Skeletal muscle satellite cell (primary cell): ENCODE measurements at regions not wholly inside any gene's neighbourhood (a gene's known extent, or its start where the extent isn't known, plus 50 kb on each side); places are given as distances from the start of the nearest gene placed in this dataset.

Experiments
- H3K27me3 ChIP-seq: 2 replicates; pipeline ENCODE4 v1.7.0; 2013; ENCODE audit warnings: low read length; ENCODE audit not compliant: control insufficient read depth, insufficient read depth
- H3K36me3 ChIP-seq: 2 replicates; pipeline ENCODE4 v1.7.0; 2013; ENCODE audit warnings: mild to moderate bottlenecking, control low read depth, low read length; ENCODE audit not compliant: insufficient read depth
- H3K4me1 ChIP-seq: 2 replicates; pipeline ENCODE4 v1.7.0; 2013; ENCODE audit warnings: low read length; ENCODE audit not compliant: control insufficient read depth, insufficient read depth
- H3K4me2 ChIP-seq: 2 replicates; pipeline ENCODE4 v1.7.0; 2013; ENCODE audit warnings: mild to moderate bottlenecking, low read length
- H3K4me3 ChIP-seq: 2 replicates; pipeline ENCODE4 v1.7.0; 2013; ENCODE audit warnings: low read length
- H3K9ac ChIP-seq: 2 replicates; pipeline ENCODE4 v1.7.0; 2013; ENCODE audit warnings: mild to moderate bottlenecking, low read depth, low read length, moderate library complexity
- H3K9me3 ChIP-seq: replicated peaks from 2 replicates; pipeline ENCODE4 v1.7.0; 2013; ENCODE audit warnings: mild to moderate bottlenecking, control low read depth, low read length

- Histone ChIP-seq H3K4me1 (no peaks in the 10 kb centered on the region), H3K9me3 (no peaks in the 10 kb centered on the region), H3K27me3 (no peaks in the 10 kb centered on the region), H3K36me3 (peaks cover 31% of the 10 kb centered on the region), H3K4me3 (no peak overlapping the region), H3K9ac (no peak overlapping the region), H3K4me2 (no peak overlapping the region)
Observed at GRCh38 chr19:5220361-5220760, 120.3 kb downstream of the PTPRS start.

DNA sequence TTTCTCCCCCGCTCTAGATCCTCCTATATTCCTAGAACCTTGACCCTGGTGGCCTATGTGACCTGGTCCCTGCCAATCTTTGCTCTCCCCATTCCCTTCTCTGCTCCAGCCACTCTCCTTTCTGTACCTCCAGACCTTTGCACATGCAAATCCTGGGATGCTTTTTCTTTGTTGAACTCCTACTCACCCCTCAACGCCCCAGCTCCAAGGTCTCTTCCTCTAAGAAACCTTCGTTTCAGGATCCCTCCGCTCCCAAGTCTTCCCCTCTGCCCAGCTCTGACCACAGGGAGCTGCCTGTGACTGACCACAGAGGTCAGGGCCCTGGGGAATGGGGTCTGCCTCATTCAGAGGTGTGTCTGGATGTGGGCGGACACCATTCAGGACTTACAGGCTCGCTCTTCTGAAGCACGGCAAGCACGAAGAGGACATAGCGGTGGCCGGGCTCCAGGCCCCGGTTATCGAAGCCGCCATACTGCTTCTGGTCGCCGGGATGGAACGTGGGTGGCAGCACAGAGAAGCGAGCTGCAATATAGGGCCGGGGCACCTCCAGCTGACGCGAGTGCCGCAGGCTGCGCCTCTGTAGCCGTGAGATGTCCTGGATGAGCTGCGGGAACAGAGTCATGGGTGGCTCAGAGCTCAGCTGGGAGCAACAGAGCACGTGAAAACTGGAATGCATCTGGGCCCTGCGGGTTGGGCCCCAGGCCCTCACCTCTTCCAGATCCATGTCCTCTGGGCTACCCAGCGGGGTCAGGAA, 120.9 kb downstream of the PTPRS start:
- no peaks in the 10 kb centered on the region for H3K9me3 ChIP-seq

DNA sequence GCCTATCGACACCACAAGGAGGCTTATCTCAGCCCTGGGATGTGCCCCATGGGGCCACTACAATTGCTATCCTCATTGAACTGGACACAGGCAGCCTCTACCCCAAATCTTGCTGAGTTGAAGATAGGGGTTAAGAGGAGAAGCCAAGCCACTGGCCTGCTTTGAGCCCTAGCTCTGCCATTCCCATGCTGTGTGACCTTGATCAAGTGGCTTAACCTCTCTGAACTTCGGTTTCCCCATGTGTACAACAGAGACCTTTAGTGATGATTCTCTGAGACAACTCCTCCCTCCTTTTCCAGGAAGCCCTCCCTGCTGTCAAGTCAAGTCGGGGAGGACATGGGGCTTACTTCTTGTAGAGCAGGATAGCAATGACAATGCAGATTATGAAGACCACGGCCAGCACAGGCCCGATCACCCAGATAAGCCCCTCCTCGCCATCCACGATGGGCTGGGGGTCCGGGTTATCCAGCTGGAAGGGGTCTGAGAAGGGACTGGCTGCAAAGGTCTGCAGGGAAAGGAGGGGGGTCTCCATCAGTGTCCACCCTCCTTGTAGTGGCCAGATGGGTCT, 121.6 kb downstream of the PTPRS start:
- no peaks in the 10 kb centered on the region for H3K4me1 ChIP-seq
- H3K36me3 ChIP-seq, result peaks cover 42% of the 10 kb centered on the region
- H3K4me3 ChIP-seq, result no peak overlapping the region

More for the DNA sequence above, 120.9 kb downstream of the PTPRS start:
- no peak overlapping the region for H3K4me2 ChIP-seq
- no peaks in the 10 kb centered on the region for H3K4me1 ChIP-seq
- no peaks in the 10 kb centered on the region for H3K27me3 ChIP-seq
- no peak overlapping the region for H3K4me3 ChIP-seq
- no peak overlapping the region for H3K9ac ChIP-seq
- peaks cover 36% of the 10 kb centered on the region for H3K36me3 ChIP-seq

GRCh38 chr19:5218255-5218855, 122.3 kb downstream of the PTPRS start:
- Histone ChIP-seq H3K27me3 (no peaks in the 10 kb centered on the region), H3K4me3 (no peak overlapping the region), H3K4me1 (no peaks in the 10 kb centered on the region), H3K9ac (no peak overlapping the region), H3K4me2 (no peak overlapping the region), H3K36me3 (peaks cover 49% of the 10 kb centered on the region), H3K9me3 (no peaks in the 10 kb centered on the region)

More for the DNA sequence above, 121.6 kb downstream of the PTPRS start:
- Histone ChIP-seq H3K9ac (no peak overlapping the region), H3K9me3 (no peaks in the 10 kb centered on the region), H3K27me3 (no peaks in the 10 kb centered on the region), H3K4me2 (no peak overlapping the region)

GRCh38 chr19:5217171-5217570, 123.4 kb downstream of the PTPRS start:
- Histone ChIP-seq H3K9ac (no peak overlapping the region), H3K4me1 (no peaks in the 10 kb centered on the region), H3K27me3 (no peaks in the 10 kb centered on the region), H3K4me2 (no peak overlapping the region), H3K4me3 (no peak overlapping the region), H3K36me3 (peaks cover 52% of the 10 kb centered on the region), H3K9me3 (no peaks in the 10 kb centered on the region)

GRCh38 chr19:5216141-5216847, 124.3 kb downstream of the PTPRS start:
- Histone ChIP-seq H3K9me3 (no peaks in the 10 kb centered on the region), H3K9ac (no peak overlapping the region), H3K4me1 (no peaks in the 10 kb centered on the region), H3K27me3 (no peaks in the 10 kb centered on the region), H3K4me2 (no peak overlapping the region), H3K4me3 (no peak overlapping the region), H3K36me3 (peaks cover 60% of the 10 kb centered on the region)

- Histone ChIP-seq H3K9me3 (no peaks in the 10 kb centered on the region), H3K4me2 (no peak overlapping the region), H3K9ac (no peak overlapping the region), H3K4me3 (no peak overlapping the region), H3K4me1 (no peaks in the 10 kb centered on the region), H3K27me3 (no peaks in the 10 kb centered on the region), H3K36me3 (peaks cover 69% of the 10 kb centered on the region)
Observed at GRCh38 chr19:5215431-5215830, 125.2 kb downstream of the PTPRS start.

- no peak overlapping the region for H3K4me2 ChIP-seq
- H3K36me3 ChIP-seq, result peaks cover 73% of the 10 kb centered on the region
- H3K9me3 ChIP-seq, result no peaks in the 10 kb centered on the region
- H3K27me3 ChIP-seq, result no peaks in the 10 kb centered on the region
- H3K4me1 ChIP-seq, result no peaks in the 10 kb centered on the region
- no peak overlapping the region for H3K4me3 ChIP-seq
- no peak overlapping the region for H3K9ac ChIP-seq
Observed at GRCh38 chr19:5214902-5215301, 125.7 kb downstream of the PTPRS start.

- Histone ChIP-seq H3K4me3 (no peak overlapping the region), H3K27me3 (no peaks in the 10 kb centered on the region), H3K9me3 (no peaks in the 10 kb centered on the region)
Observed at GRCh38 chr19:5214371-5214770, 126.2 kb downstream of the PTPRS start.

DNA sequence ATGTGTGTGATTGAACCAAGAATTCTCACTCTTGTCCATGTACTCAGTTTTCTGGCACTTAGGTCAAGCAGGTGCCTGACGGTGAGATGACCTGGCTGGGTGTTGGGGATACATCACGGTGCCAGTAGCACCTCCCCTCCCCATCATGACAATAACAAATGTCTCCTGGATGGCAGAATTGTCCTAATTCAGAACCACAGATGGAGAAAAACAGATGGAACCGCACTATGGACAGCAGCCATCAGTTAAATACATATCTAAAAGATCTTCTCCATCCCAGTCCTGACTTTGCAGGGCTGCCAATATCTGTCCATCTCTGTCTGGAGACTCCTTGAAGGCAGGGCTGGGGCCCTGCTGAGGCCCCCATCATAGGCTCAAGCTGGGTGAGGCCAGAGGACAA, 126.9 kb downstream of the PTPRS start:
- H3K27me3 ChIP-seq, result no peaks in the 10 kb centered on the region
- H3K4me2 ChIP-seq, result no peak overlapping the region
- no peak overlapping the region for H3K9ac ChIP-seq
- H3K36me3 ChIP-seq, result peaks cover 63% of the 10 kb centered on the region
- no peaks in the 10 kb centered on the region for H3K4me1 ChIP-seq
- no peaks in the 10 kb centered on the region for H3K9me3 ChIP-seq
- no peak overlapping the region for H3K4me3 ChIP-seq

More at GRCh38 chr19:5214371-5214770, 126.2 kb downstream of the PTPRS start:
- Histone ChIP-seq H3K4me2 (no peak overlapping the region), H3K4me1 (no peaks in the 10 kb centered on the region), H3K36me3 (peaks cover 70% of the 10 kb centered on the region), H3K9ac (no peak overlapping the region)

DNA sequence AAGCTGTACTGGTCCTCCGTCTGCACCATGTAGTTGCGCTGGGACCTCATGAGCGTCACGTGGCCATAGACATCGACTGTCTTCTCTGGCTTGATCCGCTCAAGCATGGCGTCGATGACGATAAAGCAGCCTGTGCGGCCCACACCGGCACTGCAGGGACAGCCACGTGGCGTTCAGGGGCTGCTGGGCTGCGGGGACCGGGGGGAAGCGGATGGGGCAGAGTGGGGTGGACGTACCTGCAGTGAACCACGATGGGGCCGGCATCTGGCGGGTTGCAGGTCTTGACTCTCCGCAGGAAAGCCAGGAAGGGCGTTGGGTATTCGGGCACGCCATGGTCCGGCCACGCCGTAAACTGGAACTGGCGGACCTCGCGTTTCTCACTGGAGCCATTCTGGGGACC, 128.5 kb downstream of the PTPRS start:
- H3K9me3 ChIP-seq, result no peaks in the 10 kb centered on the region
- H3K27me3 ChIP-seq, result no peaks in the 10 kb centered on the region
- H3K4me3 ChIP-seq, result no peak overlapping the region
- H3K9ac ChIP-seq, result no peak overlapping the region
- H3K36me3 ChIP-seq, result peaks cover 49% of the 10 kb centered on the region
- no peaks in the 10 kb centered on the region for H3K4me1 ChIP-seq
- H3K4me2 ChIP-seq, result no peak overlapping the region
